ENCODE measurements at regions not wholly inside any gene's neighbourhood (a gene's known extent, or its start where the extent isn't known, plus 50 kb on each side); places are given as distances from the start of the nearest gene placed in this dataset.

GRCh38 chr17:13793951-13794350, 192.2 kb upstream of the HS3ST3A1 start:
- dilution Hi-C loops (cut with MboI; ENCODE audit: extremely low pct_ligation_motif_present, low sequenced_read_pairs) (no loop called here), intact Hi-C loops (cut with micrococcal nuclease) (no loop called here)
- ChIA-PET CTCF (no interaction called here), POLR2A (no interaction called here)
- Histone ChIP-seq H3K4me2 (ENCODE audit: insufficient read depth, low read length) (no peak overlapping the region), H3K9me1 (replicated peaks; ENCODE audit: control insufficient read depth, extremely low read depth, insufficient read depth, low read length) (no peaks in the 10 kb centered on the region), H2AFZ (ENCODE audit: low read depth, low read length) (no peak overlapping the region), H3K36me3 (ENCODE audit: control insufficient read depth in 2 of 2, extremely low read depth in 1 of 2, insufficient read depth in 2 of 2, low read length in 2 of 2) (no peaks in the 10 kb centered on the region), H3K9ac (replicated peaks; ENCODE audit: extremely low read depth, insufficient read depth, low read length) (no peak overlapping the region), H3K4me1 (ENCODE audit: control insufficient read depth, extremely low read depth, insufficient read depth, low read length) (no peaks in the 10 kb centered on the region), H3K9me3 (replicated peaks; ENCODE audit: control insufficient read depth, insufficient read depth, low read length) (no peaks in the 10 kb centered on the region), H3K27me3 (ENCODE audit: control insufficient read depth in 2 of 2, insufficient read depth in 2 of 2, low read length in 2 of 2) (no peaks in the 10 kb centered on the region), H3K4me3 (replicated peaks in 1 of 3; ENCODE audit: insufficient read depth in 1 of 3, low read depth in 1 of 3, low read length in 3 of 3) (no peak overlapping the region), H3K27ac (ENCODE audit: insufficient read depth, low read depth, low read length) (no peak overlapping the region), H4K20me1 (replicated peaks; ENCODE audit: control insufficient read depth, extremely low read depth, insufficient read depth, low read length) (no peaks in the 10 kb centered on the region), H3K79me2 (ENCODE audit: control insufficient read depth, insufficient read depth, low read length) (no peaks in the 10 kb centered on the region)
- no TSS peak for BruUV-seq (replicated peaks)
- TF ChIP-seq MYC (IDR thresholded peaks at IDR 0.05; ENCODE audit: low read depth, low read length) (no peak), CTCF (IDR thresholded peaks at IDR 0.05; ENCODE audit: extremely low read depth in 1 of 2, insufficient read depth in 1 of 2, low read depth in 1 of 2, low read length in 2 of 2) (no peak), JUN (IDR thresholded peaks at IDR 0.05; ENCODE audit: borderline replicate concordance, insufficient read depth, insufficient read length, low read depth) (no peak), GATA2 (IDR thresholded peaks at IDR 0.05; ENCODE audit: insufficient read depth, insufficient read length, low read depth, low read length) (no peak), POLR2A (IDR thresholded peaks at IDR 0.05; ENCODE audit: low read depth, low read length) (no peak), FOS (IDR thresholded peaks at IDR 0.05; ENCODE audit: borderline replicate concordance, insufficient read depth, low read length) (no peak), EZH2 (IDR thresholded peaks at IDR 0.05; ENCODE audit: borderline replicate concordance, low read depth, low read length, severe bottlenecking) (no peak), POLR2AphosphoS5 (IDR thresholded peaks at IDR 0.05; ENCODE audit: insufficient read depth, low read depth, low read length) (no peak)
- TF ChIP-seq, protein P1, sequence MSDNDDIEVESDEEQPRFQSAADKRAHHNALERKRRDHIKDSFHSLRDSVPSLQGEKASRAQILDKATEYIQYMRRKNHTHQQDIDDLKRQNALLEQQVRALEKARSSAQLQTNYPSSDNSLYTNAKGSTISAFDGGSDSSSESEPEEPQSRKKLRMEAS (IDR thresholded peaks at IDR 0.05; ENCODE audit: insufficient read depth, insufficient read length): no peak
- FAIRE-seq (no peak), DNase-seq (ENCODE audit: low read depth, low spot score) (no peak)

Data from endothelial cell of umbilical vein (primary cell).